COR-L47 (cell line): ENCODE measurements at regions not wholly inside any gene's neighbourhood (a gene's known extent, or its start where the extent isn't known, plus 50 kb on each side); places are given as distances from the start of the nearest gene placed in this dataset.
A peak's percentile ranks its signal among the peaks of the same experiment; 100 is the strongest.
"Not testable (repeated sequence)": the region's sequence is repeated elsewhere in the genome, so short reads cannot be mapped to it uniquely, and the experiment has no call there.

ENCODE experiments used
- DNase-seq: peaks from one replicate; lab custom pipeline; 2025; lab: John Stamatoyannopoulos, UW

DNA sequence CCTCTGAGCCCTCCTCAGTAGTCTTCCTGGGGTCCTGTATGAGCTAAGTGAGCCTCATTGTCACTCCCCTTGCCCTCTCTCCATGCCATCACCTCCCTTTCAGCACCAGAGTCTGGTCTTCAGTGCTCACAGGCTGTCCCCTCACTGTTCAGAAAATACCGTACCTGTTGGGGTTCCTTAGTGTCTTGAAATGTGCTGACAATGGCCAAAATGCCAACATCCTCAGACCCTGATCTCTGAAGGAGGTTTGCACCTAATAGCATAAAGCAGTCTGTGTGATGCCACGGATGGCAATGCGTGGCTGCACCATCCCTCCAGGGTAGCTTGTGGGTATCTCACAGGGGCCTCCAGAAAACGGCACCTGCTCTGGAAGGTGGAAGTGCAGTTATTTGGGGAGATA, 301.0 kb upstream of the TLE3 start:
- no peak for DNase-seq

DNA sequence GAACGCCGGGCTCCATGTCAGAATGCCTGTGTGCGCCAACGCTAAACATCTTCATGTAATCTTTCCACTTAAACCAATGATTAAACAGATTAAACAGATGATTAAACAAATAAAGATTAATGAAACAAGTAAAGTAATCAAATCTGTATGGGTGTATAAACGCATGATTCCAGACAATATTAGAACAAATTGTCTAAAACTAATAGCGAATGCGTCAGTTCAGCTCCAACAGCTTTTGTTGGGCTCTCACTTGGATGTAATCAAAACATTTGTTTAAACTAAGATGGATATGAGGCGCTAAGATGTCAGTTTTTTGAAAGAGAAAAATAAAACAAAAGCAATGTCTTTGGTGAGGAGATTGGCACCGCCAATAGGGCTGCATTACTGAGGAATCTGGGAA, 299.1 kb upstream of the TLE3 start:
- DNase-seq: no peak

DNA sequence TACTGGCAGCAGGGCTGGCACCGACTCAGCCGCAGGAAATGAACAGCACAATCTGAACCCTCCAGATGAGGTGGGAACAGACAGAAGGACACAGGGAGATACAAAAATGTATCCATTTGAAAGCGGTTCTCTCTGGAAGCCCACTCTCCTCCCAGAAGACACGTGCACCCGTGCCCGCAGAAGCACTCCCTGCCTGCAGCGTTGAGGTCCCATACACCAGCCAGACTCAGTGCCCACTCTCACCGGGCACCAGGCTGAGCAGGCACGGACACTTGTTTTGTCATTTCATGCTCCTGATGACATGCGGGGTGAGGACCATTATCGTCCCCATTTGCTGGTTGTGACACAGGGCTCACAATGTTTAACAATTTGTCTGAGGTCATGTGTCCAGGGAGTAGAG, 297.4 kb upstream of the TLE3 start:
- no peak for DNase-seq

DNA sequence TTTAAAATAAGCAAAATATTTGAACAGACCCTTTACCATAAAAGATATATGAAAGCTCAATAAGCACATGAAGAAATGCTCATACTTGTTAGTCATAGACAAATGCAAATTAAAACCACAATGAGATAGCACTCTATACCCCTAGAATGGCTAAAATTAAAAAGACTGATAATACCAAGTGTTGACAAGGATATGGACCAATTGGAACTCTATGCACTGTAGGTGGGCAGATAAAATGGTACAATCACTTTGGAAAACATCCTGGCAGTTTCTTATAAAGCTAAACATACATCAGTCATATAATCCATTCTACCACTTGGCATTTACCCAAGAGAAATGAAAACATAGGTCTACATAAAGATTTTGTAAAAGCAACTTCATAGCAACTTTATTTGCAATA, 293.0 kb upstream of the TLE3 start:
- no peak for DNase-seq

DNA sequence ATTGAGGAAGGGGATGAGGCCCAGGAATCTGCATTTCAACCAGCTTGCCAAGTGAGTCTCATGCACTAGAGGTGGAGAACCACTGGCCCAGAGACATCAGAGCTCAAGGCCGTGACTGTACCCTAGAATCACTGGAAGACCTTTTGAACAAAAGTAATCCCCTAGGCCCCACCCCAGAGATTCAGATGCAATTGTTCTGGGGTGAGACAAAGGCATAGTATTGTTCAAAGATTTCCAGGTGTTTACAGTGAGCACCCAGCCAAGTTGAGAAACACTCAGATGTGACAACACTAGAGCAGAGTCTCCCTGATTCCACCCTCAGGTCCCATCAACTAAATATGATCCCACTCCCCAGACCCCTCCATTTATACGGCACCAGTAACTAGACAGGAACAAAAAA, 290.3 kb upstream of the TLE3 start:
- no peak for DNase-seq

DNA sequence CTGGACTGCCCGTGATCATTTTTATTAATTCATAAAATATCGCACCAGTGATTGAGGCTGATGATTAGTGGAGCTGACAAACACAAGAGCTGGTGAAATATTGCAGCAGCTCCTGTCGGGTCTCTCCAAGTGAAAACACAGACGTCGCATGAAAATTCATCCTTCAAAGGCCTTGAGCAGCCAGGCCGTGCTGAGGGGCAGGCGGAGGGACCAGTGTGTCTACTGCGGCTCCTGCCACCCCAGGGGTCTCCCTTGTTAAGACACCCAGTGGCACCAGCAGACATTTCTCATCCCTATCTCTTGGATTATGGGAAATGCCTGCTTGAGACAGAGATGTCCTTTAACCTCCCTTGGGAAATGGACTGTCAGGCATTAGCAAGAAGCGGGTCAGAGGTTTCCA, 289.4 kb upstream of the TLE3 start:
- DNase-seq: no peak

DNA sequence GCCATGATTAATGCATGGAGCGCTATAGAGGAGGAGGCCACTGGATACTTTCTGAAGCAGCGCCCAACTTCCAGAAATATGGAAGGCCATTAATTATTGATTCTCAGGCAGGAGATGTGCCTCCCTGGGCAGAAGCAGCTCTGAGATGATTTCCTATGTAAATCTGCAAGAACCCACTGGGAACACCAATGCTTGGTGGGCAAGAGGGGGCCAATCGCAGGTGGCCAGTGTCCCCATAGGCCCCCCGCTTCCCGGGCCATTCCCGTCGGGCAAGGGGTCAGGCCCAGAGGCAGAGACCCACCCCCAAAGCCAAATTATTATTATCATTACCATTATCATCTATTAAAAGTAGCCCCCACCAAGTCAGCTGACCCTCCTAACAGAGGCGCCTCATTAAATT, 288.0 kb upstream of the TLE3 start:
- DNase-seq: no peak

DNA sequence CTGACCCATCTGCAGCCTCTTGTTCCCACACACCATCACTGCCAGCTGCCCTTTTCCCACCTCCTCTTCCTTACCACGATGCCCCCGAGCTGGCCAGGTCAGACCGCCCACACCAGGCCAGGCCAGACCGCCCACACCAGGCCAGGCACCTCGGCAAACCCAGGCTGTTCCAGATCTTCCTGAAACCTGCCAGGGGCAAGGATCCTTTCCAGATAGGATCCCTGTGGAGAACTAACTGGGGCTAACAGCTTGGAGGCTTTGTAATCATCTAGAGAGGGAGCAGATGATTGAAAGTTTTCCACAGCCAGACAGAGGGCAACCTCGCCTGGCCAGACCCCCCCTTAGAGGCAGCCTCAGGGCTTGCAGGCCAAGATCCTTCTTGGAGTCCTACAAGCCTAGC, 287.3 kb upstream of the TLE3 start:
- no peak for DNase-seq

DNA sequence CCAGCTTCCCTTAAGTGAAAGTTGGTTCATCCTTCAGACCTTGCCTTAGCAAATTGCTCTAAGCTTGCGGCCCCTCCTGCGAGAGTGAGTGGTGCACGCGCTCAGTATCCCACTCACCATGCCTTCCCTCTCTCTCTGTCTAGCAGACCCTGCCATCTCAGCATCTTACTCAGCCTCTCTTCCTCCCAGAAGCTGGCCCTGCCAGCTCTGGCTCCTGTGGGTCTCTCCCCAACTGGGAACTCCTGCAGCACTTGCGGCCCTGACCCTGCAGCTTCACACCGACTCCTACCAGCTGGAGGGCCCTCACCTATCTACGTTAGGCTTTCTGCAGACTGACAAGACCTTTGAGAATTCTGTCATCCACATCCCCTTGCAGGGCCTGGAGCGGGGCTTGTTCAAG, 286.1 kb upstream of the TLE3 start:
- no peak for DNase-seq

DNA sequence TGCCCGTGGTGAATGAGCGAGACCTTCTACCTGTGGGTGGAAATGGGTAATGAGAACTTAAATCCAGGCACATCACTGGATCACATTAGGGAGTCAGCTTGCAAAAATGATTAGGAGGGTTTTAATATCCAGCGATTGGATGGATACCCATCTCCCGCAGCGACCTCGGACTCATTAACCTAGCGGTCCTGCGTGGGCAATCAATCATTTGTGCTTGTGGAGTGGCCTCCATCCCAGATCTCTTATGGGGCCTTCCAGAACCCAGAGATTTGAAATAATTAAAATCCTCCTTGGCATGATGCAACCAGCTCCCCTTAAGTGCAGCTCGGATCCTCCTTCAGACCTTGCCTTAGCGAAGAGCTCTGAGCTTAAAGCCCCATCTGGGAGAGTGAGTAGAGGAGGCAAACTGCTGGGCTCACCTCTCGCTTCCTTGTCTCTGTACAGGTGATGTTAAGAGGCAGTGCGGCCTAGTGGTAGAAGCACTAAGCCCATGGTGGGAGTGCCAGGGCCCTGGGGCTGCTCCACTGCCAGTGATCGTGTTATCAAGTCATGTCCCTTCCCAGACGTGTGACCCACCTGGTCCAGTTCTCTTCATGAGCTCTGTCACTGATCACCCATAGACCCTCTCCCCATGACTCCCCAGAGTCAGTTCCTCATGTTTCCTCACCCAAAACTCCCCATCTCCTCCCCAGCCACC, 285.2 kb upstream of the TLE3 start:
- DNase-seq: no peak

DNA sequence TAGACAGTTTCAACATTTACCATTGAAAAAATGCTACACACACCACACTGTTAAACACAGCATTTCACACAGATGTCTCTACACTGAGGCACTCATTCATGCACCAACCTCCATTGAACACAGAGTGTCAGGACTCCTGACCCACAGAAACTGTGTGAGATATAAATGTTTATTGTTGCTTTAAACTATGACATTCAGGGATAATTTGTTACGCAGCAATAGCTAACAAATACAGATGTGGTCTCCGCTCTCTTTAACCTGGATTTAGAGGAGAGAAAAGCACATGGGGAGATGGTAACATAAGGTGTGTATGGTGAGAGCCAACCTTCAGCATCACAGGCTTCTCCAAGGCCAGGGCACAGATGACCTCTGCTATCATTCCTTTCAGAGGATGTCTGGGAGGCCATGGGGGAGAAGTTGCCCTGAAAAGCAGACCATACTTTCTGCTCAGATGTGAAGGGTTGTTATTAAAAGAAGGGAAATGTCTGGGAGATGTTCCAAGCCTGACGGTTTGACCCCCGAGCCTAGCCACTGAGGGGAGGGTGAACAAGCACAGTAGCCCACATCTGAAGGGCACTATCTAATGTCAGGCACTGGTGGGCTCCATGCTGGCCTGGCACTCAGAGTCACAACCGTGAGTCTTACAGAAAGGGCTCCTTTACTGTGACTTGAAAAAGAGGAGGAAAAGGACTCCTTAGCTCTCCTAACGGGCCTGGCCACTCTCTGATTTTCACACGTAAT, 284.5 kb upstream of the TLE3 start:
- DNase-seq: no peak

DNA sequence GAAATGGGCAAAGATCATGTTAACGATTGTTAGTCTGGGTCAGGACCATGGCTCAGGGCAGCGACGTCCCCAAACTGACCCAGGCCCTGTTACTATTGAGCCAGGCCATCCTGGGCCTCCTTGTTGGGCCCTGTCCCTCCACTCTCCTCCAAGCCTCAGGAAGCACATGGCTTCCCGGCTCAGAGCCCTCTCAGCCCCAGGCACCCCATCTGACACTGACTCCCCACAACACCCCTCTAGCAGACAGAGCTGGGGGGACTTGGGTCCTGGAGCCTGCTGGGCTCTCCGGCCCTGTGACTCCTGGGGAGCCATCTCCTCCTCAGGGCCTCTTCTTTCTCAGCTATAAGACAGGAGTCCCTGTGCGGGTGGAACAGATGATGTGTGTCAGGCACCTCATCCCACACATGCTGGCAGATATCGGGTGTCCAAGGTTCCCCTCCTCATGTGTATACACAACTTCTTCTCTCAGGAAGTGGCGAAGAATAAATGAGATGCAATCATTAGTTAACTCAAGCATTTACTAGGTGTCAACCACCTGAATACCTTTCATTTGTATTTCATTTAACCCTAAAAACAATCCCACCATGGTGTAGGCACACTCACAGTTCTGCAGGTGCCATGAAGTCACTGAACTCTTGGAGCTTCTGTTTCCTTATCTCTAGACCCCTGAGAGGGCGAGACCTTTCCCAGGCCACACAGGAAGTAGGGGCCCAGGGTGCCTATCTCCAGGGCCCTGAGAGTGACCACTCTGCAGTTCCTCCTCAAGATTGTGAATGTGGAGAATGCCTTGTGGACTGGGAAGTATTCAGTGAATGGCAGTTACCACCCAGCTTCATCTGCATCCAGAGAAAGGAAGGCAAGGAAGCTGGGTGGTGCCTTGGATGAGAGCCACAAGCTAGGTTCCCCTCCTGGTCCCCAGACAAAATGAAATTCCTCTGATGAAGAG, 282.5 kb upstream of the TLE3 start:
- no peak for DNase-seq

DNA sequence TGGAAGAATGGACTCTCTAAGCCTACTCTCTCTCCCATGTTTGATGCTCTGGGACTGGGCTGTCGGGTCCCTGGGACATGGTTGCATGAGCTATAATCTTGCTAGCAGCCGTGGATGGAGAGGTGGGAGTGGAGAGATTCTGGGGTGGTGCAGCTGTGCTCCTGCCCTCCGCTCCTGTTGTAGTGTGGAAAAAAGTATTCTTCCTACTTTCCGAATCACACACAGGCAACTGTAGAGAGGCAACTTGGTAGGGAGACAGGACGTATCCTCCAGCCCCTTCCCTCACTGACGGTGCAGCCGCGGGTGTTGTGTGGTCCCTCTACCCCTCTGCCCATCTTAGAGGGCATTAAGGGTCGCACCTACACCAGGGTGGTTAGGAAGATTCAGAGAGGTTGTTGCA, 281.4 kb upstream of the TLE3 start:
- no peak for DNase-seq

DNA sequence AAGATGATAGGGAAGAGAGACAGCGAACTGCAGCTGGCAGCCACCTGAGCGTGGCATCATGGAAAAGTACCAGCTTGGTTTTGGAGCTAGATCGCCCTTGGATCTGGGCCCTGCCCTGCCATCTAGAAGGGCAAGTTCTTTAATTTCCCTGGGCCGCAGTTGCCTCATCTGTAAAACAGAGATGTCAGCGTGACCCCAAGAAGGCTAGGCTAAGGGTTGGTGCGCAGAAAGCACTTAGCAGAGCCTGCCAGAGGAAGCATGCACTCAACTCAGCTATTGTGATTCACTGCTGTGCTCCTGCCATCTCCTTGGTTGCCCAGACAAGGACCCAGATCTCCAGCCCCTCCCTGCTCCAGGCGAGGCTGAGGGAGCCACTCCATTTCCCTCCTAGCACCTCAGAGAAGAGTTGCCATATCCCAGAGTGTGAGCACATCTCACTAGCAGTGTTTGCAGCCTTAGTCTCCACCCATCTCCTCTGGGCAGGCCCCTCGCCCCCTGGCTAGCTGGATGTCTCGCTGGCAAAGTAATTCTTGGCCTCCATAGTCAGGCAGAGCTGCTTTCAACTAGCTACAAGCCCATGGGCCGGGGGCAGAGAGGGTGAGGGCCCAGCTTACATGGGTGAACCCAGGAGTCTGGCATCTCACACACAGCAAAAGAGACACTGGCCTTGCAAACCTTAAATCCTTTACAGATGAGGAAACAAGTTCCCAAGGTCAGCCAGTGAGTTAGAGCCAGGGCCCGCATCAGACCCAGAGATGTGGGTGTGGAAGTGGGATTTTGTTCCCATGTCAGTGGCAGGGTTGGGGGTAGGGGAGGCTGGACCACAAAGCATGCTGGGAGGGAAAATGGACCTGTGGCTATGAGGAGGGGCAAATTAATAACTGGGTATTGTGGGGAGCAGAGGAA, 280.7 kb upstream of the TLE3 start:
- no peak for DNase-seq

DNA sequence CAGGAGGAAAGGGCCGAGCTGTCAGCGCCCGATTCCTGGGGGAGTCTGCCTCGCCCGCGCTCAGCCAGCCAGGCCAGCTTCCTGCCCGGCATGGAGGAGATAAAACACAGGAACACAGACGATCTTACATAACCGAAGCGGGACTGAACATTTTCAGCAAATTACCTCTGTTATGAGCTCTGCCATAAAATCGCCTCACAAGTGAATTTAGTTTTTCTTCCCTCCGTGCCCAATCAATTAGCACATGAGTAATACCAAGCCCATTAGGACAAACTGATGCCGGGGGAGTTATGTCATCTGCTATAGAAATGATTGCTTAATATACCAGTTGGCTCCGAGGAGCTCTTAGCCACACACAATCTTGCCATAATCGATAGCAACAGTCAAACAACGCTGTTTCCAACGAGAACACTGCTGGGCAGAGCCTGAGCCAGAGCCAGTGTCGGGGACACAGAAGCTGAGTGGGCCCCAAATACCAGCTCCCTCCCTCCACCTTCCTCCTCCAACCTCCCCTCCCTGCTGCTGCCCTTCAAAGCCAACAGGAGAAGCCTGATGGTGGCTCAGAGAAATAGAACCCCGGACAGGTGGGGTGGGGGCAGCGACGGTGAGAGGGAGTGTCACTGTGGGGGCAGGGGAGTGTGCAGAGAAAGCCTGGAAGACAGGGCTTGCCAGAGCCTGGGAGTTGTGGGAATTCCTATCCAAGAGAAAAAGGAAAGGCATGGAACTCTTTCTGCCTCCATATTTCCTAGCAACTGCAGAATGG, 279.4 kb upstream of the TLE3 start:
- DNase-seq: no peak

DNA sequence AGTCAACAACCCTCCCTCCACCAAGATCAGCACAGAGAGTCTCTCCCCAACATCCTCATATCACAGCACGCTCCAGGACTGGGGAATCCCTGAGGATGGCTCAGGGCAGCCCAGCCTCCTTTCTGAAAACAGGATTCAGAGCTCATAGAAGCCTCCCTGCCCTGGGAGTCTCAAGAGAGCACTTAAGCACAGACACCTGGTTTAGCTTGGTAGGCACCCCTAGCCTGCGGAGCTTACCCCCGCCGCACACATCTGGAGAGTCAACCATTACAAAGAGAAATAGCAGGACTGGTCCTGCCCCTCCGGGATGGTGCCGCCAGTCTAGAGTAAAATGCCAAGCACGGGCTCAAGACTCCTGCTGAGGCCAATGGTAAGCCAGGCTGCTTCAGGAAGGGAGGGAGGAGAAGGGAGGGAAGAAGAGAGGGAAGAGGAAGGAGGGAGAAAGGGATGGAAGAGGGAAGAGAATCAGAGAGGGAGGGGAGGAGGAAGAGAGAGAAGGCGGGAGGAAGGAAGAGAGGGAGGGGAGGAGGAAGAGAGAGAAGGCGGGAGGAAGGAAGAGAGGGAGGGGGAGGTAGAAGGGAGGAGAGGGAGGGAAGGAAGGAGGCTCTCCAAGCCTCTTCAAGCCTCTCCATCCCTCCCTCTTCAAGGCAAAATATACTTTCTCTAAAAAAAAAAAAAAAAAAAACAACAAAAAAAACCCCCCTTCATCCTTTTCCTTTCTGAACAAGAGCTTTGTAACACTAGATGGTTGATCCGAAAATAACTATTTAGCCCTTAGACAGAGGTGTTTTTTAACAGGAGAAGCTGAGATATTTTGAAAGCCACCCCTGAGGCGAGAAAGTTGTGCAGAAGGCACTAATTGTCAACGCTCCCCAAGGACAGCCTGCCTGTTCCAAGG, 278.6 kb upstream of the TLE3 start:
- DNase-seq: no peak

DNA sequence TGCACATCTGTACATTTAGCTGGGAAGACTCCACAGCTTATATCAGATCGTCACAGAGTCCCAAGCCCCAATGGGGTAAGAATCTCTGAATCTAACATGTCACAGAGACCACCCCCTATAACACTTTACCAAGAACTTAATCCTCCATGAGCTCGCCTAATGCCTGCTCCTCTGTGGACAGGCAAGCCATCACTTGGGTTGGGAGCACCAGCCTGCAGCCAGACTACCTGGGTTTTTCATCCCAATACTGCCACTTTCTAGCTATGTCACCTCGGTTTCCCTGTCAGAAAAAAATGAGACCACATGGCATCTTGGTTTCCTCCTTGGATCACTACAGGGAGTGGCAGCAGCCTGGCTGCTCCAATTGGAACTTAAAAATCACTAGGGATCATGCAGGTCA, 277.9 kb upstream of the TLE3 start:
- DNase-seq: no peak

DNA sequence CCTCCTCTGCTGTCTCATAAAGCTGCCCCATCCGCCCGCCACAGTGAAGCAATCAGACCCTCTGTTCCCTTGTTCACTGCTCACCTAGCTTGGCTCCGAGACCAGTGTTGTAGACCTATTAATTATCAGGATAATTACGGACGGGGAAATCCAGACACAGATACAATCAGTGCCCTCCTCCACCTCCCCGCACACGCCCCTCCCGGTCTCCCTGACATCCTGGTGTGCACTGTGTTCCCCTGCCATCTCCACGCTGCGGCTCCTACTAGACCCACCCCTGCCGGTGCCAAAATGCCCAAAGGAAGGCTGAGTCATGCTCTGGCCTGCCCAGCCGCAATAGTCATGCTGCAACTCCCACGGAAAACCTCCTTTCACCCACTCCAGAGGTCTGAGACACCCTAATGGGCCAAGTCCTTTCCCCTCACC, 277.3 kb upstream of the TLE3 start:
- DNase-seq: peak; percentile 85

DNA sequence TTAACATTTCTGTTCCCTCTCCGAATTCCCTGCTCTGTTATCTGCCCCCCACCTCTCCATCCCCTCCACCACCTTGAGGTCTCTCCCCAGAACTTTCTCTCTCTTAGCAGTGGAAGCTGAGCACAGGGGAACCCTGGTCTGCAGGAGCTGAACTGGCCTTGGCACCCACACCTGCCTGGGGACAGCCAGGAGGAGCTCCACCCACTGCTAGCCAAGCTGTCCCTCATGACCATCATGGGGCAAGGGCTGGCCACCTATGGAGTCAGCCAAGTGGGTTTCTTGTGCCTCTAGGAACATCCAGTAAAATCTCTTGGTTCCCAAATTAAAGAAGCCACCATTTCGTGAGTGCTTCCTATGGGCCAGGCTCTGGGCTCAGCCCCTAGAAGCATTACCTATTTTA, 276.4 kb upstream of the TLE3 start:
- DNase-seq: no peak

DNA sequence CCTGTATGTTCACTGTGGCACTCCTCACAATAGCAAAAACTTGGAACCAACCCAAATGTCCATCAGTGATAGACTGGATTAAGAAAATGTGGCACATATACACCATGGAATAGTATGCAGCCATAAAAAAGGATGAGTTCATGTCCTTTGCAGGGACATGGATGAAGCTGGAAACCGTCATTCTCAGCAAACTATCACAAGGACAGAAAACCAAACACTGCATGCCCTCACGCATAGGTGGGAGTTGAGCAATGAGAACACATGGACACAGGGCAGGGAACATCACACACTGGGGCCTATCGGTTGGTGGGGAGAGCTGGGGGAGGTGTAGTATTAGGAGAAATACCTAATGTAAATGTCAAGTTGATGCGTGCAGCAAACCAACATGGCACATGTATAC, 275.7 kb upstream of the TLE3 start:
- not testable (repeated sequence) for DNase-seq
